Medulla oblongata (tissue), 1 donor: ENCODE measurements at regions not wholly inside any gene's neighbourhood (a gene's known extent, or its start where the extent isn't known, plus 50 kb on each side); places are given as distances from the start of the nearest gene placed in this dataset.
A peak's percentile ranks its signal among the peaks of the same experiment; 100 is the strongest.

Source experiments
- DNase-seq: peaks from one replicate; pipeline ENCODE4 v3.0.0-alpha.2; 2015; ENCODE audit errors: extremely low spot score

GRCh38 chr9:14432666-14433350, 118.9 kb upstream of the NFIB start:
- no peak for DNase-seq

GRCh38 chr9:14428781-14429230, 114.9 kb upstream of the NFIB start:
- peak; percentile 87 for DNase-seq

- DNase-seq, result no peak
These were observed 113.5 kb upstream of the NFIB start for GRCh38 chr9:14427419-14427818.

GRCh38 chr9:14424983-14425382, 111.0 kb upstream of the NFIB start:
- no peak for DNase-seq

- no peak for DNase-seq
These were observed 110.3 kb upstream of the NFIB start for GRCh38 chr9:14424289-14424688.

- DNase-seq, result no peak
These were observed 109.9 kb upstream of the NFIB start for GRCh38 chr9:14423815-14424261.

- DNase-seq, result no peak
These were observed 107.3 kb upstream of the NFIB start for GRCh38 chr9:14421291-14421690.

GRCh38 chr9:14418941-14419937, 105.3 kb upstream of the NFIB start:
- DNase-seq, result peak; percentile 25

- no peak for DNase-seq
These were observed 104.5 kb upstream of the NFIB start for GRCh38 chr9:14418301-14418940.

- no peak for DNase-seq
These were observed 103.3 kb upstream of the NFIB start for GRCh38 chr9:14417237-14417636.

- no peak for DNase-seq
These were observed 102.0 kb upstream of the NFIB start for GRCh38 chr9:14415947-14416346.

- DNase-seq, result no peak
These were observed 99.9 kb upstream of the NFIB start for GRCh38 chr9:14413812-14414211.

GRCh38 chr9:14412775-14413174, 98.8 kb upstream of the NFIB start:
- DNase-seq, result no peak

GRCh38 chr9:14406463-14406862, 92.5 kb upstream of the NFIB start:
- no peak for DNase-seq

- no peak for DNase-seq
These were observed 91.3 kb upstream of the NFIB start for GRCh38 chr9:14405176-14405706.

- no peak for DNase-seq
These were observed 89.1 kb upstream of the NFIB start for GRCh38 chr9:14403081-14403480.

- no peak for DNase-seq
These were observed 88.6 kb upstream of the NFIB start for GRCh38 chr9:14402583-14402982.

- DNase-seq, result no peak
These were observed 88.0 kb upstream of the NFIB start for GRCh38 chr9:14401911-14402310.

GRCh38 chr9:14400658-14400995, 86.7 kb upstream of the NFIB start:
- peak; percentile 94 for DNase-seq

- DNase-seq, result peak; percentile 48
These were observed 86.1 kb upstream of the NFIB start for GRCh38 chr9:14399756-14400657.

- peak; percentile 45 for DNase-seq
These were observed 84.5 kb upstream of the NFIB start for GRCh38 chr9:14398473-14398872.
